Prostate gland (tissue), 2 donors: ENCODE measurements at regions not wholly inside any gene's neighbourhood (a gene's known extent, or its start where the extent isn't known, plus 50 kb on each side); places are given as distances from the start of the nearest gene placed in this dataset.

Experiments
- CTCF ChIP-seq, 4 experiments: fragments of 200-600 bp in 2 of 4; fragments of 450-650 bp in 2 of 4; sonication (generic) in 2 of 4; IDR thresholded peaks; 1 replicate in 3 of 4; 2 replicates in 1 of 4; pipeline ENCODE4 v1.5.1; 2016 to 2019; ENCODE audit warnings: antibody characterized with exemption in 4 of 4, mild to moderate bottlenecking in 2 of 4, moderate library complexity in 2 of 4
- POLR2A ChIP-seq: fragments of 450-650 bp; IDR thresholded peaks from one replicate; pipeline ENCODE4 v1.6.1; 2016; ENCODE audit warnings: antibody characterized with exemption, mild to moderate bottlenecking

GRCh38 chr2:6785493-6785892, 80.2 kb downstream of the CMPK2 start:
- TF ChIP-seq CTCF (IDR thresholded peaks at IDR 0.05) (no peak), POLR2A (no peak)
